K562 (cell line): ENCODE measurements at regions not wholly inside any gene's neighbourhood (a gene's known extent, or its start where the extent isn't known, plus 50 kb on each side); places are given as distances from the start of the nearest gene placed in this dataset.

ENCODE experiments used
- CHD2 ChIP-seq: IDR thresholded peaks from 2 replicates; pipeline ENCODE4 v1.6.1; 2011; ENCODE audit warnings: low read depth, low read length
- CTCF ChIP-seq, 3 experiments: IDR thresholded peaks in 2 of 3; conservative IDR thresholded peaks in 1 of 3; 2 replicates each; pipeline ENCODE4 v1.5.1; 2011 to 2012; ENCODE audit warnings: low read length in 3 of 3, mild to moderate bottlenecking in 3 of 3, control low read depth in 2 of 3, improper control_type of control experiment in 1 of 3, inconsistent platforms in 1 of 3, low read depth in 1 of 3, mixed read lengths in 1 of 3, moderate library complexity in 1 of 3; ENCODE audit not compliant: insufficient read depth in 2 of 3
- ESRRA ChIP-seq: fragments of 450-650 bp; IDR thresholded peaks from 2 replicates; pipeline ENCODE4 v1.6.1; 2014; ENCODE audit warnings: low read depth, mild to moderate bottlenecking, moderate library complexity, borderline replicate concordance
- MITF ChIP-seq: IDR thresholded peaks from 2 replicates; pipeline ENCODE4 v1.6.1; 2014; ENCODE audit warnings: antibody characterized with exemption
- ZBTB49 ChIP-seq: sonication (generic); formaldehyde crosslinking; IDR thresholded peaks from 2 replicates; pipeline ENCODE4 v1.8.0; 2022; ENCODE audit warnings: missing genetic modification reagents, mild to moderate bottlenecking, borderline replicate concordance
- ZNF24 ChIP-seq: fragments of 450-650 bp; IDR thresholded peaks from 2 replicates; pipeline ENCODE4 v1.6.1; 2016

GRCh38 chr15:47834093-47834492 is 116.8 kb downstream of the SEMA6D start:
- TF ChIP-seq CHD2 = no peak
- TF ChIP-seq ZBTB49 (CRISPR knock-in tag) = no peak
- TF ChIP-seq MITF = no peak
- no peak for TF ChIP-seq ZNF24
- TF ChIP-seq CTCF (IDR thresholded peaks at IDR 0.05 in 2 of 3, conservative IDR thresholded peaks at IDR 0.05 in 1 of 3; ENCODE audit: insufficient read depth in 2 of 3, low read depth in 1 of 3, low read length in 3 of 3) = no peak
- no peak for TF ChIP-seq ESRRA
